IMR-90 (cell line): ENCODE measurements at regions not wholly inside any gene's neighbourhood (a gene's known extent, or its start where the extent isn't known, plus 50 kb on each side); places are given as distances from the start of the nearest gene placed in this dataset.

Source experiments
- ATAC-seq: fragments of 200-7000 bp; cut with Tn5 transposase; 2 replicates; pipeline ENCODE4 v1.9.1; 2020; ENCODE audit warnings: low read depth, mild to moderate bottlenecking, moderate library complexity
- BruUV-seq: library from RNA; stranded (reverse); fragments of 400-500 nt; replicated peaks from 2 replicates; lab custom pipeline; 2021; lab: Mats Ljungman, UMichigan
- CTCF ChIA-PET: fragments of 300-600 bp; formaldehyde crosslinking; extraction: SDS; loops from one replicate; lab custom pipeline; 2021; ENCODE audit warnings: antibody characterized with exemption; lab: Yijun Ruan, JAX
- POLR2A ChIA-PET: fragments of 300-600 bp; sonication (Branson Sonifier 250); formaldehyde crosslinking; loops from one replicate; lab custom pipeline; 2022; ENCODE audit warnings: antibody characterized with exemption; ENCODE audit not compliant: unreplicated experiment; lab: Charles Lee
- DNase-seq: peaks from one replicate; pipeline ENCODE4 v3.0.0; 2013
- H2AFZ ChIP-seq: replicated peaks from 2 replicates; pipeline ENCODE3; 2013; ENCODE audit warnings: low read length, mild to moderate bottlenecking; ENCODE audit not compliant: poor library complexity
- H2AK5ac ChIP-seq: 2 replicates; pipeline ENCODE4 v1.6.1; 2013; ENCODE audit warnings: low read depth, low read length, inconsistent platforms
- H2AK9ac ChIP-seq: replicated peaks from 2 replicates; pipeline ENCODE3; 2013; ENCODE audit warnings: mild to moderate bottlenecking, low read depth, low read length, moderate library complexity; ENCODE audit not compliant: poor library complexity
- H2BK120ac ChIP-seq: 2 replicates; pipeline ENCODE4 v1.6.1; 2013; ENCODE audit warnings: low read depth, low read length, inconsistent platforms
- H2BK15ac ChIP-seq: 3 replicates; pipeline ENCODE4 v1.6.1; 2013; ENCODE audit warnings: low read depth, low read length, inconsistent platforms
- H2BK20ac ChIP-seq: 2 replicates; pipeline ENCODE4 v1.6.1; 2013; ENCODE audit warnings: low read depth, mild to moderate bottlenecking, inconsistent platforms, low read length, moderate library complexity
- H2BK5ac ChIP-seq: 2 replicates; pipeline ENCODE4 v1.6.1; 2013; ENCODE audit warnings: mild to moderate bottlenecking, low read depth, low read length, inconsistent platforms; ENCODE audit not compliant: poor library complexity, severe bottlenecking
- H3K14ac ChIP-seq: replicated peaks from 2 replicates; pipeline ENCODE4 v1.6.1; 2013; ENCODE audit warnings: low read depth, low read length, inconsistent platforms
- H3K18ac ChIP-seq: 2 replicates; pipeline ENCODE4 v1.6.1; 2013; ENCODE audit warnings: low read depth, low read length, control low read depth
- H3K23ac ChIP-seq: 2 replicates; pipeline ENCODE4 v1.6.1; 2013; ENCODE audit warnings: low read depth, low read length, inconsistent platforms
- H3K27ac ChIP-seq: 2 replicates; pipeline ENCODE4 v1.5.1; 2013; ENCODE audit warnings: mild to moderate bottlenecking, control low read depth, low read length; ENCODE audit not compliant: insufficient read depth
- H3K27me3 ChIP-seq: 2 replicates; pipeline ENCODE4 v1.6.1; 2013; ENCODE audit warnings: low read length; ENCODE audit not compliant: control insufficient read depth, insufficient read depth
- H3K36me3 ChIP-seq: 2 replicates; pipeline ENCODE4 v1.6.1; 2013; ENCODE audit warnings: low read length, mixed read lengths; ENCODE audit not compliant: control insufficient read depth, insufficient read depth
- H3K4ac ChIP-seq: 2 replicates; pipeline ENCODE4 v1.6.1; 2013; ENCODE audit warnings: low read depth, low read length, inconsistent platforms
- H3K4me1 ChIP-seq: 2 replicates; pipeline ENCODE4 v1.6.1; 2013; ENCODE audit warnings: low read length, mixed read lengths; ENCODE audit not compliant: control insufficient read depth, insufficient read depth
- H3K4me2 ChIP-seq: 2 replicates; pipeline ENCODE4 v1.6.1; 2013; ENCODE audit warnings: low read depth, mild to moderate bottlenecking, control low read depth, low read length, moderate library complexity
- H3K4me3 ChIP-seq: 2 replicates; pipeline ENCODE4 v1.5.1; 2013; ENCODE audit warnings: low read depth, mild to moderate bottlenecking, control low read depth, low read length, moderate library complexity; ENCODE audit not compliant: insufficient read depth
- H3K56ac ChIP-seq: 2 replicates; pipeline ENCODE4 v1.6.1; 2013; ENCODE audit warnings: low read length, inconsistent platforms; ENCODE audit not compliant: insufficient read depth; ENCODE audit errors: extremely low read depth
- H3K79me1 ChIP-seq, 2 experiments: 2 replicates each; pipeline ENCODE4 v1.6.1; 2013; ENCODE audit warnings: low read length in 2 of 2, inconsistent platforms in 1 of 2, low read depth in 1 of 2
- H3K9ac ChIP-seq: 2 replicates; pipeline ENCODE4 v1.6.1; 2013; ENCODE audit warnings: low read depth, low read length, control low read depth
- H3K9me1 ChIP-seq: 2 replicates; pipeline ENCODE4 v1.6.1; 2013; ENCODE audit warnings: low read length, inconsistent platforms; ENCODE audit not compliant: insufficient read depth
- H3K9me3 ChIP-seq: 2 replicates; pipeline ENCODE4 v1.6.1; 2013; ENCODE audit warnings: low read length; ENCODE audit not compliant: control insufficient read depth, insufficient read depth
- H4K20me1 ChIP-seq: 2 replicates; pipeline ENCODE4 v1.6.1; 2013; ENCODE audit warnings: low read length, inconsistent platforms; ENCODE audit not compliant: insufficient read depth
- H4K5ac ChIP-seq: 2 replicates; pipeline ENCODE4 v1.6.1; 2013; ENCODE audit warnings: mild to moderate bottlenecking, low read depth, low read length, control low read depth
- H4K8ac ChIP-seq, 2 experiments: 2 replicates each; pipeline ENCODE4 v1.6.1; 2013; ENCODE audit warnings: low read depth in 2 of 2, low read length in 2 of 2, control low read depth in 1 of 2, inconsistent platforms in 1 of 2
- H4K91ac ChIP-seq: 2 replicates; pipeline ENCODE4 v1.6.1; 2013; ENCODE audit warnings: low read depth, low read length, inconsistent platforms; ENCODE audit not compliant: insufficient read depth
- BHLHE40 ChIP-seq: fragments of 150-350 bp; IDR thresholded peaks from 2 replicates; pipeline ENCODE4 v1.6.1; 2016; ENCODE audit warnings: mild to moderate bottlenecking, low read depth, low read length
- CEBPB ChIP-seq: IDR thresholded peaks from 2 replicates; pipeline ENCODE4 v1.6.1; 2012; ENCODE audit warnings: low read depth, low read length, improper control_type of control experiment
- CHD1 ChIP-seq: IDR thresholded peaks from 2 replicates; pipeline ENCODE4 v1.6.1; 2012; ENCODE audit warnings: low read depth, low read length, improper control_type of control experiment
- ELK1 ChIP-seq: fragments of 150-350 bp; IDR thresholded peaks from 2 replicates; pipeline ENCODE4 v1.6.1; 2016; ENCODE audit warnings: low read depth, mild to moderate bottlenecking, low read length, moderate library complexity, borderline replicate concordance
- FOS ChIP-seq: fragments of 150-350 bp; IDR thresholded peaks from 2 replicates; pipeline ENCODE4 v1.6.1; 2016; ENCODE audit warnings: low read depth, low read length
- MAFK ChIP-seq: IDR thresholded peaks from 2 replicates; pipeline ENCODE4 v1.6.1; 2012; ENCODE audit warnings: low read depth, low read length, improper control_type of control experiment
- MAZ ChIP-seq: IDR thresholded peaks from 2 replicates; pipeline ENCODE4 v1.6.1; 2012; ENCODE audit warnings: low read depth, mild to moderate bottlenecking, low read length, improper control_type of control experiment, moderate library complexity, borderline replicate concordance
- MXI1 ChIP-seq: IDR thresholded peaks from 2 replicates; pipeline ENCODE4 v1.6.1; 2012; ENCODE audit warnings: low read depth, mild to moderate bottlenecking, low read length, moderate library complexity, borderline replicate concordance
- NFE2L2 ChIP-seq: fragments of 150-350 bp; IDR thresholded peaks from 2 replicates; pipeline ENCODE4 v1.6.1; 2016; ENCODE audit warnings: low read depth, mild to moderate bottlenecking, low read length
- POLR2A ChIP-seq: IDR thresholded peaks from 2 replicates; pipeline ENCODE4 v1.6.1; 2012; ENCODE audit warnings: mild to moderate bottlenecking, low read depth, low read length
- RAD21 ChIP-seq: IDR thresholded peaks from 2 replicates; pipeline ENCODE4 v1.6.1; 2012; ENCODE audit warnings: low read length, improper control_type of control experiment
- RCOR1 ChIP-seq: IDR thresholded peaks from 2 replicates; pipeline ENCODE4 v1.6.1; 2012; ENCODE audit warnings: mild to moderate bottlenecking, low read length, improper control_type of control experiment; ENCODE audit not compliant: insufficient replicate concordance
- RFX5 ChIP-seq: IDR thresholded peaks from 2 replicates; pipeline ENCODE4 v1.8.0; 2012; ENCODE audit warnings: low read depth, mild to moderate bottlenecking, low read length, moderate library complexity
- SMC3 ChIP-seq: fragments of 150-350 bp; IDR thresholded peaks from 2 replicates; pipeline ENCODE4 v1.6.1; 2016; ENCODE audit warnings: low read depth, mild to moderate bottlenecking, antibody characterized with exemption, low read length, moderate library complexity
- WGBS, 2 experiments: methylation state at CpG; one replicate each; pipeline versions ENCODE4 v1.1.5 to v1.1.7; 2013; ENCODE audit warnings: missing lambda C conversion rate in 2 of 2; ENCODE audit not compliant: insufficient read length in 1 of 2; ENCODE audit errors: extremely low coverage in 2 of 2; 5-methylcytosine and 5-hydroxymethylcytosine counted together
- dilution Hi-C: fragments of 300-500 bp; cut with HindIII; formaldehyde crosslinking; loops from one replicate; pipeline ENCODE4 v1.14.3; 2018; ENCODE audit warnings: low sequenced_read_pairs; ENCODE audit not compliant: unreplicated experiment
- in situ Hi-C: fragments of 300-500 bp; cut with MboI; formaldehyde crosslinking; loops from 3 replicates; pipeline ENCODE4 v1.14.3; 2019; ENCODE audit warnings: low sequenced_read_pairs, inconsistent platforms, mixed read lengths
- intact Hi-C: fragments of 100-400 bp; cut with micrococcal nuclease; formaldehyde crosslinking; loops from 2 replicates; pipeline ENCODE4 v1.10.0; 2022
- TF ChIP-seq, protein P1 (sequence below): conservative IDR thresholded peaks from 2 replicates; pipeline ENCODE4 v1.5.1; 2012; ENCODE audit warnings: mild to moderate bottlenecking, low read depth, low read length, improper control_type of control experiment
- TF ChIP-seq, protein P2 (sequence below): fragments of 150-350 bp; IDR thresholded peaks from 2 replicates; pipeline ENCODE4 v1.6.1; 2017; ENCODE audit warnings: mild to moderate bottlenecking, antibody characterized with exemption, low read length, low read depth

DNA sequence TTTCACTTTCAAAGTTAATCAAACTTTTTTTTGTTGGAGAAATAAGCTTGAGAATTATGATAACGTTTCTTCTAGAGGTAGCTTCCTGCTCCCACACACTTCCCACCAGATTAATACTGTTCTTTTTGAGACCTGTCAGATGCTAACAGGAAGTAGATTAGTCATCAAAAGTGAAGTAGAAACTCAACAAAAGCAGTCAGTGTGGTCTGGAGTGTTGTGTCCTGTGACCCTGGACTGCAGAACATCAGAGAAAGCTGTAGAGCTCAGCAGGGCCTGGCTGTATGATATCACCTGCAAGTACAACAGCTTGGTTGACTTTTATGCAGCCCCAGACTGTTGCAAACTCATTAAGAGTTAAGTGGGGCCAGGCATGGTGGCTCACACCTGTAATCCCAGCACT, 495.7 kb upstream of the CYLC2 start:
- dilution Hi-C loops: no loop called here
- POLR2A ChIA-PET: no interaction called here

More for the DNA sequence above, 495.7 kb upstream of the CYLC2 start:
- no peak for TF ChIP-seq RFX5
- TF ChIP-seq, protein P1, sequence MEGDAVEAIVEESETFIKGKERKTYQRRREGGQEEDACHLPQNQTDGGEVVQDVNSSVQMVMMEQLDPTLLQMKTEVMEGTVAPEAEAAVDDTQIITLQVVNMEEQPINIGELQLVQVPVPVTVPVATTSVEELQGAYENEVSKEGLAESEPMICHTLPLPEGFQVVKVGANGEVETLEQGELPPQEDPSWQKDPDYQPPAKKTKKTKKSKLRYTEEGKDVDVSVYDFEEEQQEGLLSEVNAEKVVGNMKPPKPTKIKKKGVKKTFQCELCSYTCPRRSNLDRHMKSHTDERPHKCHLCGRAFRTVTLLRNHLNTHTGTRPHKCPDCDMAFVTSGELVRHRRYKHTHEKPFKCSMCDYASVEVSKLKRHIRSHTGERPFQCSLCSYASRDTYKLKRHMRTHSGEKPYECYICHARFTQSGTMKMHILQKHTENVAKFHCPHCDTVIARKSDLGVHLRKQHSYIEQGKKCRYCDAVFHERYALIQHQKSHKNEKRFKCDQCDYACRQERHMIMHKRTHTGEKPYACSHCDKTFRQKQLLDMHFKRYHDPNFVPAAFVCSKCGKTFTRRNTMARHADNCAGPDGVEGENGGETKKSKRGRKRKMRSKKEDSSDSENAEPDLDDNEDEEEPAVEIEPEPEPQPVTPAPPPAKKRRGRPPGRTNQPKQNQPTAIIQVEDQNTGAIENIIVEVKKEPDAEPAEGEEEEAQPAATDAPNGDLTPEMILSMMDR: no peak
- no peak for TF ChIP-seq CHD1
- no peak for TF ChIP-seq RAD21
- TF ChIP-seq MAZ: no peak
- TF ChIP-seq RCOR1: no peak
- TF ChIP-seq MAFK: no peak
- TF ChIP-seq POLR2A: no peak
- no peak for TF ChIP-seq CEBPB
- TF ChIP-seq NFE2L2: no peak
- TF ChIP-seq SMC3: no peak
- TF ChIP-seq BHLHE40: no peak
- TF ChIP-seq, protein P2, sequence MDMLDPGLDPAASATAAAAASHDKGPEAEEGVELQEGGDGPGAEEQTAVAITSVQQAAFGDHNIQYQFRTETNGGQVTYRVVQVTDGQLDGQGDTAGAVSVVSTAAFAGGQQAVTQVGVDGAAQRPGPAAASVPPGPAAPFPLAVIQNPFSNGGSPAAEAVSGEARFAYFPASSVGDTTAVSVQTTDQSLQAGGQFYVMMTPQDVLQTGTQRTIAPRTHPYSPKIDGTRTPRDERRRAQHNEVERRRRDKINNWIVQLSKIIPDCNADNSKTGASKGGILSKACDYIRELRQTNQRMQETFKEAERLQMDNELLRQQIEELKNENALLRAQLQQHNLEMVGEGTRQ: no peak
- no peak for TF ChIP-seq MXI1
- TF ChIP-seq ELK1: no peak
- TF ChIP-seq FOS: no peak
- H3K4me3 ChIP-seq: no peak overlapping the region
- H2AK5ac ChIP-seq: no peak overlapping the region
- H3K27ac ChIP-seq: no peak overlapping the region
- intact Hi-C loops (no loop called here), in situ Hi-C loops (no loop called here)
- H2BK15ac ChIP-seq: no peak overlapping the region
- WGBS, 2 experiments: no CpG with 5 or more reads among the region's 1 CpG
- CTCF ChIA-PET: no interaction called here
- no peak overlapping the region for H2AK9ac ChIP-seq
- H3K36me3 ChIP-seq: no peaks in the 10 kb centered on the region
- no peak overlapping the region for H3K9ac ChIP-seq
- H3K27me3 ChIP-seq: no peaks in the 10 kb centered on the region
- no peak overlapping the region for H4K8ac ChIP-seq
- DNase-seq: no peak
- H3K79me1 ChIP-seq: no peaks in the 10 kb centered on the region
- H3K56ac ChIP-seq: no peak overlapping the region
- H2BK5ac ChIP-seq: no peak overlapping the region
- no peak overlapping the region for H3K18ac ChIP-seq
- no peaks in the 10 kb centered on the region for H3K4me1 ChIP-seq
- no peak overlapping the region for H3K4ac ChIP-seq
- H3K4me2 ChIP-seq: no peak overlapping the region
- H3K9me3 ChIP-seq: peaks cover 10% of the 10 kb centered on the region; the same call in 1 of the 2 replicates
- H3K9me1 ChIP-seq: no peaks in the 10 kb centered on the region
- no peak overlapping the region for H2BK20ac ChIP-seq
- ATAC-seq: no peak
- no TSS peak for BruUV-seq
- no peak overlapping the region for H2BK120ac ChIP-seq
- no peak overlapping the region for H4K91ac ChIP-seq
- no peak overlapping the region for H3K14ac ChIP-seq
- no peaks in the 10 kb centered on the region for H4K20me1 ChIP-seq
- H4K5ac ChIP-seq: no peak overlapping the region
- no peak overlapping the region for H2AFZ ChIP-seq
- H3K23ac ChIP-seq: no peak overlapping the region
